Gastrocnemius medialis (tissue), 4 donors: ENCODE measurements at regions not wholly inside any gene's neighbourhood (a gene's known extent, or its start where the extent isn't known, plus 50 kb on each side); places are given as distances from the start of the nearest gene placed in this dataset.

Experiments used
- POLR2A ChIP-seq, 2 donors: fragments of 450-650 bp; IDR thresholded peaks; one replicate each; pipeline ENCODE4 v1.6.1; 2017; ENCODE audit warnings: antibody characterized with exemption in 2 of 2, mild to moderate bottlenecking in 2 of 2, moderate library complexity in 2 of 2
- TF ChIP-seq, protein P1 (sequence below), 5 experiments: fragments of 450-650 bp in 3 of 5; fragments of 200-600 bp in 2 of 5; sonication (generic) in 2 of 5; IDR thresholded peaks in 4 of 5; conservative IDR thresholded peaks in 1 of 5; 1 replicate in 4 of 5; 2 replicates in 1 of 5; pipeline ENCODE4 v1.5.1; 2016 to 2019; ENCODE audit warnings: antibody characterized with exemption in 5 of 5, mild to moderate bottlenecking in 3 of 5, moderate library complexity in 3 of 5

DNA sequence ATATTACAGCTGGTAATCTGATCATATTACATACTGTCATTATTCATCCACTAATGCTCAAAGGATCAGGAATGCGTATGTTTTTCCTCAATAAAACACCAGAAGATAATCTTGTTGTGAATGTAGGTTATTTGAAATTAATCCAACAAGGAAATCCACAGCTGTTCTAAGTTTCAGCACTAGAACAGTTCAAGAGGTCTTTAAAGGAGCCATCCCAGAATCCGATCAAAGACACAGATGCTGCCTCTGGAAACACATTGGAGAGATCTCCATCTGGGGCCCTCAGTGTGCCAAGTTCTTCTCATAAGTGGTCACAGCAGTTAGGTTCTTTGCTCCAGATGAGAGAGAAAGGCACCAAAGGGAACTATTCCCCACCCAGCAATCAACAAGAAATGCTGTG is 1955.1 kb upstream of the RAG2 start:
- TF ChIP-seq, protein P1, sequence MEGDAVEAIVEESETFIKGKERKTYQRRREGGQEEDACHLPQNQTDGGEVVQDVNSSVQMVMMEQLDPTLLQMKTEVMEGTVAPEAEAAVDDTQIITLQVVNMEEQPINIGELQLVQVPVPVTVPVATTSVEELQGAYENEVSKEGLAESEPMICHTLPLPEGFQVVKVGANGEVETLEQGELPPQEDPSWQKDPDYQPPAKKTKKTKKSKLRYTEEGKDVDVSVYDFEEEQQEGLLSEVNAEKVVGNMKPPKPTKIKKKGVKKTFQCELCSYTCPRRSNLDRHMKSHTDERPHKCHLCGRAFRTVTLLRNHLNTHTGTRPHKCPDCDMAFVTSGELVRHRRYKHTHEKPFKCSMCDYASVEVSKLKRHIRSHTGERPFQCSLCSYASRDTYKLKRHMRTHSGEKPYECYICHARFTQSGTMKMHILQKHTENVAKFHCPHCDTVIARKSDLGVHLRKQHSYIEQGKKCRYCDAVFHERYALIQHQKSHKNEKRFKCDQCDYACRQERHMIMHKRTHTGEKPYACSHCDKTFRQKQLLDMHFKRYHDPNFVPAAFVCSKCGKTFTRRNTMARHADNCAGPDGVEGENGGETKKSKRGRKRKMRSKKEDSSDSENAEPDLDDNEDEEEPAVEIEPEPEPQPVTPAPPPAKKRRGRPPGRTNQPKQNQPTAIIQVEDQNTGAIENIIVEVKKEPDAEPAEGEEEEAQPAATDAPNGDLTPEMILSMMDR (IDR thresholded peaks at IDR 0.05 in 4 of 5, conservative IDR thresholded peaks at IDR 0.05 in 1 of 5): no peak
- no peak for TF ChIP-seq POLR2A (IDR thresholded peaks at IDR 0.05)
